Liver (tissue), 8 donors: ENCODE measurements at regions not wholly inside any gene's neighbourhood (a gene's known extent, or its start where the extent isn't known, plus 50 kb on each side); places are given as distances from the start of the nearest gene placed in this dataset.

ENCODE experiments used
- DNase-seq: peaks from one replicate; pipeline ENCODE4 v3.0.0-alpha.2; 2017; ENCODE audit warnings: low spot score
- H3K27ac ChIP-seq, 2 donors: one replicate each; pipeline ENCODE4 v1.7.0; 2013; ENCODE audit warnings: inconsistent platforms in 2 of 2, low read length in 2 of 2, control low read depth in 1 of 2, low read depth in 1 of 2, mild to moderate bottlenecking in 1 of 2
- H3K27me3 ChIP-seq, 4 donors: one replicate each; pipeline versions ENCODE4 v1.6.1 to v1.7.0; 2013; ENCODE audit warnings: low read length in 3 of 4, inconsistent platforms in 1 of 4, mild to moderate bottlenecking in 1 of 4, moderate library complexity in 1 of 4; ENCODE audit not compliant: control insufficient read depth in 4 of 4, insufficient read depth in 4 of 4
- H3K36me3 ChIP-seq, 4 donors: one replicate each; pipeline versions ENCODE4 v1.6.1 to v1.7.0; 2013; ENCODE audit warnings: low read length in 3 of 4, mild to moderate bottlenecking in 3 of 4, low read depth in 1 of 4, moderate library complexity in 1 of 4; ENCODE audit not compliant: control insufficient read depth in 4 of 4, insufficient read depth in 3 of 4
- H3K4me1 ChIP-seq, 4 donors: one replicate each; pipeline versions ENCODE4 v1.6.1 to v1.7.0; 2013; ENCODE audit warnings: low read length in 3 of 4, mild to moderate bottlenecking in 3 of 4, moderate library complexity in 1 of 4; ENCODE audit not compliant: control insufficient read depth in 4 of 4, insufficient read depth in 4 of 4
- H3K4me3 ChIP-seq, 3 donors: one replicate each; pipeline versions ENCODE4 v1.6.1 to v1.7.0; 2013; ENCODE audit warnings: low read length in 3 of 3, control low read depth in 1 of 3, low read depth in 1 of 3, mild to moderate bottlenecking in 1 of 3
- H3K9ac ChIP-seq, 2 donors: one replicate each; pipeline ENCODE4 v1.7.0; 2013; ENCODE audit warnings: low read length in 2 of 2, mild to moderate bottlenecking in 2 of 2, moderate library complexity in 2 of 2, control low read depth in 1 of 2, low read depth in 1 of 2
- H3K9me3 ChIP-seq, 4 donors: one replicate each; pipeline versions ENCODE4 v1.6.1 to v1.7.0; 2013; ENCODE audit warnings: low read length in 3 of 4; ENCODE audit not compliant: control insufficient read depth in 4 of 4
- ATF3 ChIP-seq: IDR thresholded peaks from 2 replicates; pipeline ENCODE4 v1.6.1; 2016; ENCODE audit warnings: antibody characterized with exemption
- CTCF ChIP-seq: fragments of 150-350 bp; IDR thresholded peaks from 2 replicates; pipeline ENCODE4 v1.5.1; 2017; ENCODE audit warnings: improper control_type of control experiment, low read depth, low read length; ENCODE audit not compliant: missing input control
- EGR1 ChIP-seq, 2 donors: IDR thresholded peaks; 2 replicates each; pipeline ENCODE4 v1.6.1; 2016 to 2018; ENCODE audit warnings: antibody characterized with exemption in 2 of 2, low read depth in 2 of 2
- FOXA1 ChIP-seq: IDR thresholded peaks from 2 replicates; pipeline ENCODE4 v1.6.1; 2016; ENCODE audit warnings: antibody characterized with exemption
- FOXA2 ChIP-seq: IDR thresholded peaks from 2 replicates; pipeline ENCODE4 v1.6.1; 2016; ENCODE audit warnings: antibody characterized with exemption
- GABPA ChIP-seq, 2 donors: IDR thresholded peaks in 1 of 2; conservative IDR thresholded peaks in 1 of 2; 2 replicates each; pipeline ENCODE4 v1.6.1; 2016; ENCODE audit warnings: antibody characterized with exemption in 2 of 2, mild to moderate bottlenecking in 1 of 2, moderate library complexity in 1 of 2
- HNF4G ChIP-seq: IDR thresholded peaks from 2 replicates; pipeline ENCODE4 v1.6.1; 2016; ENCODE audit warnings: antibody characterized with exemption
- JUND ChIP-seq, 2 donors: IDR thresholded peaks; 2 replicates each; pipeline ENCODE4 v1.6.1; 2016; ENCODE audit warnings: antibody characterized with exemption in 2 of 2
- MAX ChIP-seq: IDR thresholded peaks from 2 replicates; pipeline ENCODE4 v1.6.1; 2016; ENCODE audit warnings: antibody characterized with exemption
- RAD21 ChIP-seq, 2 donors: IDR thresholded peaks; 2 replicates each; pipeline ENCODE4 v1.6.1; 2016; ENCODE audit warnings: antibody characterized with exemption in 2 of 2, mild to moderate bottlenecking in 2 of 2
- REST ChIP-seq: IDR thresholded peaks from 2 replicates; pipeline ENCODE4 v1.6.1; 2016; ENCODE audit warnings: antibody characterized with exemption, mild to moderate bottlenecking
- RXRA ChIP-seq, 2 donors: IDR thresholded peaks; 2 replicates each; pipeline ENCODE4 v1.6.1; 2017 to 2018; ENCODE audit warnings: antibody characterized with exemption in 2 of 2, mild to moderate bottlenecking in 1 of 2
- SP1 ChIP-seq: IDR thresholded peaks from 2 replicates; pipeline ENCODE4 v1.6.1; 2018; ENCODE audit warnings: antibody characterized with exemption, mild to moderate bottlenecking
- TAF1 ChIP-seq: conservative IDR thresholded peaks from 2 replicates; pipeline ENCODE4 v1.6.1; 2016; ENCODE audit warnings: antibody characterized with exemption, mild to moderate bottlenecking
- YY1 ChIP-seq: IDR thresholded peaks from 2 replicates; pipeline ENCODE4 v1.6.1; 2016; ENCODE audit warnings: antibody characterized with exemption, mild to moderate bottlenecking
- ZBTB33 ChIP-seq: IDR thresholded peaks from 2 replicates; pipeline ENCODE4 v1.6.1; 2016; ENCODE audit warnings: antibody characterized with exemption
- WGBS: extraction: QIAGEN DNeasy Blood & Tissue Kit; methylation state at CpG from one replicate; pipeline ENCODE4 v1.1.7; 2013; 5-methylcytosine and 5-hydroxymethylcytosine counted together
- donor health status: healthy.
- donor health status: healthy.
- donor health status: healthy.
- donor health status: healthy.
- donor health status: healthy.

GRCh38 chrY:7545060-7545459 is 633.5 kb upstream of the AMELY start:
- no peaks in the 10 kb centered on the region for H3K9me3 ChIP-seq
- H3K4me3 ChIP-seq = no peak overlapping the region
- no peak overlapping the region for H3K27ac ChIP-seq
- H3K27me3 ChIP-seq = no peaks in the 10 kb centered on the region
- TF ChIP-seq EGR1 (IDR thresholded peaks at IDR 0.05; ENCODE audit: low read depth in 2 of 2) (no peak), HNF4G (no peak), ZBTB33 (no peak), ATF3 (no peak), RXRA (IDR thresholded peaks at IDR 0.05) (no peak), RAD21 (IDR thresholded peaks at IDR 0.05) (no peak), SP1 (no peak), GABPA (IDR thresholded peaks at IDR 0.05 in 1 of 2, conservative IDR thresholded peaks at IDR 0.05 in 1 of 2) (no peak), FOXA2 (no peak), REST (no peak), JUND (IDR thresholded peaks at IDR 0.05) (no peak), TAF1 (no peak), YY1 (no peak), FOXA1 (no peak), MAX (no peak), CTCF (no peak)
- no peak overlapping the region for H3K9ac ChIP-seq
- no peaks in the 10 kb centered on the region for H3K36me3 ChIP-seq
- 74% methylated on average over 1 of the region's 1 CpG for WGBS
- DNase-seq = no peak
- no peaks in the 10 kb centered on the region for H3K4me1 ChIP-seq

GRCh38 chrY:7544172-7544770 is 632.7 kb upstream of the AMELY start:
- no peak overlapping the region for H3K9ac ChIP-seq
- H3K27me3 ChIP-seq = no peaks in the 10 kb centered on the region
- H3K9me3 ChIP-seq = no peaks in the 10 kb centered on the region

More at GRCh38 chrY:7544172-7544770, 632.7 kb upstream of the AMELY start:
- H3K27ac ChIP-seq = no peak overlapping the region
- DNase-seq = no peak
- H3K4me3 ChIP-seq = no peak overlapping the region
- TF ChIP-seq CTCF = no peak
- no peaks in the 10 kb centered on the region for H3K36me3 ChIP-seq
- no peaks in the 10 kb centered on the region for H3K4me1 ChIP-seq
